H7 (cell line): ENCODE measurements at regions not wholly inside any gene's neighbourhood (a gene's known extent, or its start where the extent isn't known, plus 50 kb on each side); places are given as distances from the start of the nearest gene placed in this dataset.
A peak's percentile ranks its signal among the peaks of the same experiment; 100 is the strongest.
"Not testable (repeated sequence)": the region's sequence is repeated elsewhere in the genome, so short reads cannot be mapped to it uniquely, and the experiment has no call there.

Experiments used
- DNase-seq: peaks from one replicate; pipeline ENCODE4 v3.0.0; 2012
- H3K27me3 ChIP-seq: 2 replicates; pipeline ENCODE4 v1.6.0; 2011; ENCODE audit warnings: mild to moderate bottlenecking, low read length; ENCODE audit not compliant: control insufficient read depth, insufficient read depth
- H3K36me3 ChIP-seq: replicated peaks from 2 replicates; pipeline ENCODE4 v1.5.1; 2011; ENCODE audit warnings: low read length; ENCODE audit not compliant: control insufficient read depth, insufficient read depth
- H3K4me3 ChIP-seq: 2 replicates; pipeline ENCODE4 v1.5.1; 2011; ENCODE audit warnings: low read depth, mild to moderate bottlenecking, control low read depth, low read length, moderate library complexity; ENCODE audit not compliant: insufficient read depth

GRCh38 chr3:24545887-24546286, 51.2 kb upstream of the THRB start:
- no peak for DNase-seq
- H3K4me3 ChIP-seq, result no peak overlapping the region

GRCh38 chr3:24548278-24548677, 53.6 kb upstream of the THRB start:
- no peak for DNase-seq
- Histone ChIP-seq H3K36me3 (no peaks in the 10 kb centered on the region), H3K4me3 (no peak overlapping the region), H3K27me3 (no peaks in the 10 kb centered on the region)

More at GRCh38 chr3:24545887-24546286, 51.2 kb upstream of the THRB start:
- Histone ChIP-seq H3K27me3 (no peaks in the 10 kb centered on the region), H3K36me3 (no peaks in the 10 kb centered on the region)

GRCh38 chr3:24550588-24550987, 55.9 kb upstream of the THRB start:
- Histone ChIP-seq H3K4me3 (no peak overlapping the region), H3K27me3 (no peaks in the 10 kb centered on the region), H3K36me3 (no peaks in the 10 kb centered on the region)
- DNase-seq, result no peak

GRCh38 chr3:24551626-24552025, 57.0 kb upstream of the THRB start:
- Histone ChIP-seq H3K36me3 (no peaks in the 10 kb centered on the region), H3K27me3 (no peaks in the 10 kb centered on the region), H3K4me3 (no peak overlapping the region)
- DNase-seq, result no peak

GRCh38 chr3:24562895-24563294, 68.2 kb upstream of the THRB start:
- H3K36me3 ChIP-seq, result no peaks in the 10 kb centered on the region
- no peak overlapping the region for H3K4me3 ChIP-seq
- DNase-seq, result no peak
- no peaks in the 10 kb centered on the region for H3K27me3 ChIP-seq

- no peak overlapping the region for H3K4me3 ChIP-seq
- H3K27me3 ChIP-seq, result no peaks in the 10 kb centered on the region
- no peak for DNase-seq
- no peaks in the 10 kb centered on the region for H3K36me3 ChIP-seq
These were observed 70.4 kb upstream of the THRB start for GRCh38 chr3:24565053-24565452.

- Histone ChIP-seq H3K4me3 (no peak overlapping the region), H3K36me3 (no peaks in the 10 kb centered on the region), H3K27me3 (no peaks in the 10 kb centered on the region)
- no peak for DNase-seq
These were observed 71.0 kb upstream of the THRB start for GRCh38 chr3:24565656-24566055.

- Histone ChIP-seq H3K27me3 (no peaks in the 10 kb centered on the region), H3K36me3 (no peaks in the 10 kb centered on the region), H3K4me3 (no peak overlapping the region)
- DNase-seq, result no peak
These were observed 72.3 kb upstream of the THRB start for GRCh38 chr3:24566927-24567326.

GRCh38 chr3:24572409-24572808, 77.8 kb upstream of the THRB start:
- H3K36me3 ChIP-seq, DNase-seq, H3K4me3 ChIP-seq, H3K27me3 ChIP-seq: not testable (repeated sequence)

- Histone ChIP-seq H3K36me3 (no peaks in the 10 kb centered on the region), H3K27me3 (no peaks in the 10 kb centered on the region), H3K4me3 (no peak overlapping the region)
- no peak for DNase-seq
These were observed 78.9 kb upstream of the THRB start for GRCh38 chr3:24573576-24573975.

- no peaks in the 10 kb centered on the region for H3K36me3 ChIP-seq
- H3K4me3 ChIP-seq, result no peak overlapping the region
- no peak for DNase-seq
- H3K27me3 ChIP-seq, result no peaks in the 10 kb centered on the region
These were observed 83.7 kb upstream of the THRB start for GRCh38 chr3:24578324-24578723.

- no peak overlapping the region for H3K4me3 ChIP-seq
- DNase-seq, result peak; percentile 16
- H3K36me3 ChIP-seq, result no peaks in the 10 kb centered on the region
- no peaks in the 10 kb centered on the region for H3K27me3 ChIP-seq
These were observed 84.3 kb upstream of the THRB start for GRCh38 chr3:24578951-24579421.

GRCh38 chr3:24582431-24583403, 88.1 kb upstream of the THRB start:
- Histone ChIP-seq H3K4me3 (no peak overlapping the region), H3K27me3 (no peaks in the 10 kb centered on the region), H3K36me3 (no peaks in the 10 kb centered on the region)
- peak; percentile 3 for DNase-seq

GRCh38 chr3:24586920-24587319, 92.3 kb upstream of the THRB start:
- H3K27me3 ChIP-seq, result no peaks in the 10 kb centered on the region
- H3K36me3 ChIP-seq, result no peaks in the 10 kb centered on the region
- H3K4me3 ChIP-seq, result no peak overlapping the region
- DNase-seq, result no peak
